RWPE1 (cell line): ENCODE measurements at regions not wholly inside any gene's neighbourhood (a gene's known extent, or its start where the extent isn't known, plus 50 kb on each side); places are given as distances from the start of the nearest gene placed in this dataset.

ENCODE experiments used
- CTCF ChIA-PET: fragments of 350-600 bp; sonication (Branson Sonifier 250); formaldehyde crosslinking; extraction: SDS; loops from one replicate; lab custom pipeline; 2021; lab: Yijun Ruan, JAX
- POLR2A ChIA-PET: fragments of 400-600 bp; formaldehyde crosslinking; extraction: SDS; loops from one replicate; lab custom pipeline; 2020; ENCODE audit warnings: antibody characterized with exemption; ENCODE audit not compliant: low non-redundant PET; lab: Yijun Ruan, JAX
- DNase-seq: peaks from one replicate; pipeline ENCODE4 v3.0.0; 2012; ENCODE audit warnings: low spot score
- H3K27ac ChIP-seq: fragments of 450-650 bp; 2 replicates; pipeline ENCODE4 v1.5.1; 2017
- TF ChIP-seq, protein P1 (sequence below): fragments of 450-650 bp; conservative IDR thresholded peaks from 2 replicates; pipeline ENCODE4 v1.5.1; 2017; ENCODE audit warnings: low read depth, mild to moderate bottlenecking

DNA sequence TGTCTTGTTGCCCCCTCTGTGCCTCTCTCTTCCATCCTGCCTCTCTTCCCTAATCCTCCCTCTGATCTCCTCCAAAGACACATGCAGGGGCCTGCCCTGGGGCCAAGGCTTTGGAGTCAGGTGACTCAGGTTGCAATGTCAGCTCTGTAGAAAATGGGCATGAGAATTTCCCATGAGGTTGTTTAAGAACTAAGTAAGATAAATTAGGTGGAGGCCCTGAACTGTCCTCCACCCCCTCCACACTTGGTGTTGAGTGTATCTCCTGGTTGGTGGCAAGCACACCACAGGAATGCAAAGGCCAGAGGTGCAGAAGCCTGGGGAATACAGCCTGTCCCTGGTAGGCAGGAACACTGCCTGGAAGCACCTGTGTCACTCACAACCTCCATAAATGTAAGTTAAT lies 63.9 kb upstream of the GRIK3 start:
- ChIA-PET CTCF (no interaction called here), POLR2A (no interaction called here)
- no peak for DNase-seq
- TF ChIP-seq, protein P1, sequence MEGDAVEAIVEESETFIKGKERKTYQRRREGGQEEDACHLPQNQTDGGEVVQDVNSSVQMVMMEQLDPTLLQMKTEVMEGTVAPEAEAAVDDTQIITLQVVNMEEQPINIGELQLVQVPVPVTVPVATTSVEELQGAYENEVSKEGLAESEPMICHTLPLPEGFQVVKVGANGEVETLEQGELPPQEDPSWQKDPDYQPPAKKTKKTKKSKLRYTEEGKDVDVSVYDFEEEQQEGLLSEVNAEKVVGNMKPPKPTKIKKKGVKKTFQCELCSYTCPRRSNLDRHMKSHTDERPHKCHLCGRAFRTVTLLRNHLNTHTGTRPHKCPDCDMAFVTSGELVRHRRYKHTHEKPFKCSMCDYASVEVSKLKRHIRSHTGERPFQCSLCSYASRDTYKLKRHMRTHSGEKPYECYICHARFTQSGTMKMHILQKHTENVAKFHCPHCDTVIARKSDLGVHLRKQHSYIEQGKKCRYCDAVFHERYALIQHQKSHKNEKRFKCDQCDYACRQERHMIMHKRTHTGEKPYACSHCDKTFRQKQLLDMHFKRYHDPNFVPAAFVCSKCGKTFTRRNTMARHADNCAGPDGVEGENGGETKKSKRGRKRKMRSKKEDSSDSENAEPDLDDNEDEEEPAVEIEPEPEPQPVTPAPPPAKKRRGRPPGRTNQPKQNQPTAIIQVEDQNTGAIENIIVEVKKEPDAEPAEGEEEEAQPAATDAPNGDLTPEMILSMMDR = no peak
- no peak overlapping the region for H3K27ac ChIP-seq

DNA sequence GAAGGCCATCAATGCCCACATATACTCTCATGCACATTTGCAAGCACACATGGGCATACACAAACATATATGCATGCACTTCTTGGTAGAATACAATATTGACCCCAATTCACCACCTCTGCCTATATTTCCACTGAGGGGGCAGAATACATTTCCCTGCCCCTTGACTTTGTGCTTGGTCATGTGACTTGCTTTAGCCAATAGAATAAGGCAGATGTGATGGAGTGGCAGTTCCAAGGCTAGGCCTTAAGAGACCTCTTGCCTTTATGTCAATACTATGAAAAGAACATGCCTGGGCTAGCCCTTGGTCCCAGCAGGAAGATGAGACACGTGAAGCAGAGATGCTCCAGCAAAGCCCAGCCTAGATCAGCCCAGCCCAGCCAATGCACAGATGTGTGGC lies 66.0 kb upstream of the GRIK3 start:
- CTCF ChIA-PET = no interaction called here
- no peak for DNase-seq

DNA sequence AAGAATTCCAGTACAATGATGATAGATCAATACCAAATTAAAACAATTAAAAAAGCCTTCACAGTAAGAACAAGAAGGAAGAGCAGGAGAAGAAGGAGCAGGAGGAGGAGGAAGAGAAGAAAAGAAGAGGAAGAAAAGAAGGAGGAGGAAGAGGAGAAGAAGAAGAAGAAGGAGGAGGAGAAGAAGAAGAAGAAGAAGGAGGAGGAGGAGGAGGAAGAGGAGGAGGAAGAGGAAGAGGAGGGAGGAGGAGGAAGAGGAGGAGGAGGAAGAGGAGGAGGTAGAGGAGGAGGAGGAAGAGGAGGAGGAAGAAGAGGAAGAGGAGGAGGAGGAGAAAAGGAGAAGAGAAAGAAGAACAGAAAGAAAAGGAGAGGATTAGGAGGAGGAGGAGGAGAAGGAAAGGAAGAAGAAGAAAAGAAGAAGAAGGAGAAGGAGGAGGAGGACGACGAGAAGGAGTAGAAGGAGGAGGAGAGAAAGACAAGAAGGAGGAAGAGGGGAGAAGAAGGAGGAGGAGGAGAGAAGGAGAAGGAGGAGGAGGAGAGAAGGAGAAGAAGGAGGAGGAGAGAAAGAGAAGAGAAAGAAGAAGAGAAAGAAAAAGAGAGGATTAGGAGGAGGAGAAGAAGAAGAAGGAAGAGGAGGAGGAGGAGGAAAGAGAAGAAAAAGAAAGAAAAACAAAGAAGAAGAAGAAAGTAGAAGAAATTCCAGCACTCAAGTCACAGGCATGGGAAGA lies 68.5 kb upstream of the GRIK3 start:
- TF ChIP-seq, protein P1 = no peak
- no peak overlapping the region for H3K27ac ChIP-seq
- no peak for DNase-seq
- CTCF ChIA-PET = interaction anchor here (0.6 to 0.7 kb wide), 2 partner anchors 19 to 391 kb away, joined by 3 to 8 read pairs; no protein-coding TSS in a partner anchor
- POLR2A ChIA-PET = no interaction called here

More for the DNA sequence above, 66.0 kb upstream of the GRIK3 start:
- POLR2A ChIA-PET = no interaction called here
- TF ChIP-seq, protein P1 = no peak
- no peak overlapping the region for H3K27ac ChIP-seq

GRCh38 chr1:37105911-37106310 lies 71.6 kb upstream of the GRIK3 start:
- CTCF ChIA-PET = no interaction called here
- H3K27ac ChIP-seq = no peak overlapping the region
- POLR2A ChIA-PET = interaction anchor here (0.5 kb wide), 1 partner anchor 380 kb away, joined by 6 read pairs; no protein-coding TSS in a partner anchor
- no peak for DNase-seq
- TF ChIP-seq, protein P1 = no peak

DNA sequence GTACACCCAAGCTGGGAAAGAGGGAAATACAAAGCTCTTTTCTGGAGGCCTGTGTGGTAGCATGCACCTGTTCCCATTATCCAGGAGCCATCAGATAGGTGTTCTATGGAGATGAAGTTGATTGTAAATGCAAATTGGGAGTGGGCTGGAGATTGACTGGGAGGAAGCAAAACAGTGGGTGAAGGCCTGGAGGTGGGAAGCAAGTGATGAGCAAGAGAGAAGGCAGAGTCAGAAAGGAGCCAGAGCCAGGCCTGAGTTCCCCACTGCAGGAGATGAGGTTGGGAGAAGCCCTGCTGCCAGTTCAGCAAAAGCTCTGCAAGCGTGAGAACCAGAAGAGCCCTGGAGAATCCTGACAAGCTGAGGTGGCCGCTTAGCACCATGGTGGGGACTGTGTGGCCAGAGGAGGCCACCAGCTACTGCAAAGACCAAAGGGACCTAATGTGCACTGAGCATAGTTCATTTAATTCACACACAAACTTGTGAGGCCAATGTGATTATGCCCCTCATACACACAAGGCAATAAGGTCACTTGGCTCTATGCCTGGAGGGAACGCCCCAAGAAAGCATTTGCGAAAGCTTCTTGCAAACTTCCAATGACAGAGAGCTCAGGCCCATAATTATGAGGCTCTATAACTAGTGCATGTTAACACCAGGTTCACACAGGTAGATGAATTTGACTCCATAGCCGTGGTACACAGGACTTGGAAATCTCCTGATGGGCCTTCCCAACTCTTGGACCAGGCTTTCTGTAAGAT lies 73.0 kb upstream of the GRIK3 start:
- no peak for DNase-seq
- CTCF ChIA-PET = no interaction called here
- TF ChIP-seq, protein P1 = no peak
- H3K27ac ChIP-seq = no peak overlapping the region
- POLR2A ChIA-PET = no interaction called here

DNA sequence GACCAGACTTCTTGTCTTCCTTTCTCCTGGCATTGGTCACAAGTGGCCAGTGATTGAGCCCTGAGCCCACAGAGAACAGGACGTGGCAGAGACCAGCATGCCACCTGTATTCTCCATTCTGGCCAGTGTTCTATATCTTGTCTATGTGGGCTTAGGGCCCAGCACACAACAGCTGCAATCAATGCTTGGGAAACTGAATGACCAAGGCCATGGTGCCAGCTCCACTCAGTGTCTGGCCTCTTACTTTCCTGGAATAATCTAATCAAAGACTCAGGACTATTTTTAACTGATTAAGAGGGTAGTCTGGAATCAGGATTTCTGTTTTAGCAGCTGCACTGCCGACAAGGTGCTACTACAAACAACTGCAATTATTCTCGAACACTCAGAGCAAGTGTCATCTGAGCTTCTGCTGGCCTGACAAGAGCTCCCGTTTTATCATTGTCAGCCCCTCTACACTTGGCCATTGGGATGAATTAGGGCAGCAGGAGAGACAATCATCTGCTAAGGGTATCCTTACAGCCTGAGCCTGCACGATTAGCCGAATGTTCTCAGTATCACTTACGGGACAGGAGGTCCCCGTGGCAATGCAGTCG lies 74.4 kb upstream of the GRIK3 start:
- no peak overlapping the region for H3K27ac ChIP-seq
- TF ChIP-seq, protein P1 = no peak
- POLR2A ChIA-PET = interaction anchor here (0.6 kb wide), 1 partner anchor 435 kb away, joined by 3 read pairs; no protein-coding TSS in a partner anchor
- DNase-seq = no peak
- CTCF ChIA-PET = interaction anchor here (0.6 kb wide), 1 partner anchor 601 kb away, joined by 3 read pairs; no protein-coding TSS in a partner anchor
